ENCODE measurements at regions not wholly inside any gene's neighbourhood (a gene's known extent, or its start where the extent isn't known, plus 50 kb on each side); places are given as distances from the start of the nearest gene placed in this dataset.

- Histone ChIP-seq H3K4me3 (no peak overlapping the region), H3K36me3 (no peaks in the 10 kb centered on the region), H3K4me1 (no peaks in the 10 kb centered on the region), H3K27ac (no peak overlapping the region), H3K9me3 (no peaks in the 10 kb centered on the region), H3K27me3 (no peaks in the 10 kb centered on the region)
- DNase-seq: no peak
- TF ChIP-seq, protein P1, sequence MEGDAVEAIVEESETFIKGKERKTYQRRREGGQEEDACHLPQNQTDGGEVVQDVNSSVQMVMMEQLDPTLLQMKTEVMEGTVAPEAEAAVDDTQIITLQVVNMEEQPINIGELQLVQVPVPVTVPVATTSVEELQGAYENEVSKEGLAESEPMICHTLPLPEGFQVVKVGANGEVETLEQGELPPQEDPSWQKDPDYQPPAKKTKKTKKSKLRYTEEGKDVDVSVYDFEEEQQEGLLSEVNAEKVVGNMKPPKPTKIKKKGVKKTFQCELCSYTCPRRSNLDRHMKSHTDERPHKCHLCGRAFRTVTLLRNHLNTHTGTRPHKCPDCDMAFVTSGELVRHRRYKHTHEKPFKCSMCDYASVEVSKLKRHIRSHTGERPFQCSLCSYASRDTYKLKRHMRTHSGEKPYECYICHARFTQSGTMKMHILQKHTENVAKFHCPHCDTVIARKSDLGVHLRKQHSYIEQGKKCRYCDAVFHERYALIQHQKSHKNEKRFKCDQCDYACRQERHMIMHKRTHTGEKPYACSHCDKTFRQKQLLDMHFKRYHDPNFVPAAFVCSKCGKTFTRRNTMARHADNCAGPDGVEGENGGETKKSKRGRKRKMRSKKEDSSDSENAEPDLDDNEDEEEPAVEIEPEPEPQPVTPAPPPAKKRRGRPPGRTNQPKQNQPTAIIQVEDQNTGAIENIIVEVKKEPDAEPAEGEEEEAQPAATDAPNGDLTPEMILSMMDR (IDR thresholded peaks at IDR 0.05): no peak
- intact Hi-C loops (cut with DNase I; ENCODE audit: low total_unique reads): no loop called here
Measured at GRCh38 chr5:114311968-114312367, 49.9 kb upstream of the KCNN2 start.
